SH-SY5Y (cell line): ENCODE measurements at regions not wholly inside any gene's neighbourhood (a gene's known extent, or its start where the extent isn't known, plus 50 kb on each side); places are given as distances from the start of the nearest gene placed in this dataset.
A peak's percentile ranks its signal among the peaks of the same experiment; 100 is the strongest.

Source experiments
- GATA2 ChIP-seq: IDR thresholded peaks from 2 replicates; pipeline ENCODE4 v1.6.1; 2011; ENCODE audit warnings: mild to moderate bottlenecking, low read depth, low read length
- GATA3 ChIP-seq: IDR thresholded peaks from 2 replicates; pipeline ENCODE4 v1.6.1; 2011; ENCODE audit warnings: low read depth, mild to moderate bottlenecking, low read length, moderate library complexity

DNA sequence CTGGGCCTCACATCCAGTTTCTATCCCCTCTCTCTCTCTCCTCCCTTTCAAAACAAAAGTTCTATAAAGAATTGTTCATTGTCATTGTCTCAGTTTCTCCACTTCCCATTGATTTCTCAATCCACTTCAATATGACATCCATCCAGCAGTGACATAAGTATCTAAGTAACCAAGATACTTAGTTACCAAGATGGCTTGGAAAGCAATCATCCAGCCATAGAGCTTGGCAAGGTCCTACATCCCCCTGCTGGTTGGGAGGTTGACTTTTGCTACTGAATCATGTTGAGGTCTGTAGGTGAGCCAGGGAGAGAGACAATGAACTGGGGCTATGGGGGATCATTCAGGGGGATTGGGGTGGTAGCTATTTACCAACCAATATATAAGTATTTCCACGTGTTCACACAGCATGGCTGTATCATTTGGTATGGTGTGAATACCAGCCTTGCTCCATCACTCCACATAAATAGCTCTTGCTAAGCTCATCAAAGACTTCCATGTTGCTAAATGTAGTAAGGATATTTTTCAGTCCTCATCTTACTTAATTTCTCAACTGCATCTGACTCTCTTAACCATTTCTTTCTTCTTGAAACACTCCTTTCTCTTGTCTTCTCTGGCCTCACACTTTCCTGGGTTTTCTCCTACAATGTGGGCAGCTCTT, 58.8 kb upstream of the NTRK3 start:
- TF ChIP-seq GATA3 (no peak), GATA2 (no peak)

DNA sequence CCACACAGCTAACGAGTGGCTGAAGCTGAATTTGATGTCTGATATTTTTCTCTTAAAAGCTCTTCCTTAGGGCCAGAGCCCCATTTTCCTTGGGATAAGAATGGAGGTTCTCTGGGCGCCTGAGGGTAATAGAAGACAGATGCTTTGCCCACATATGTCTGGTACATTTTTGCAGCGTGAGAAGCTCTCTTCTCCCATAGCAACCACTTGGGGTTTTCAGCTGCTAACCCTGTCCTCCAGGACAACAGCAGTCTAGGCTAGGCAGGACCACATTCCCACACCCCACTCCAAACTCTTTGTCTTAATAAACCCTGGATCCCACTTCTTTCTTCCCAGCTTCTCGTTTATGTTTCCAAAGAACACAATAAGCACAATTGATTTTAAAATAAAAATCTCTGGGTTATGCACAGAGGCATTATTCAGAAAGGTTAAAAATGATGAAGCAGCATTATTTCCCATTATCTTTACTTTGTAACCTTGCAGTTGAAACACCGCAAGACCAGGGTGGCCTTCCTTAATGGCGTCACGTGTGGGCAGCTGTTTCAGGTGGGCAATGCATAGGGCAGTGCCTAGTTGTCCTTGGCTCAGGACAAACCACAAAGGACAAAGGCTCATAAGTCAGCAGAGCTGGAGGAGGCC, 56.5 kb upstream of the NTRK3 start:
- TF ChIP-seq GATA3 (no peak), GATA2 (no peak)

DNA sequence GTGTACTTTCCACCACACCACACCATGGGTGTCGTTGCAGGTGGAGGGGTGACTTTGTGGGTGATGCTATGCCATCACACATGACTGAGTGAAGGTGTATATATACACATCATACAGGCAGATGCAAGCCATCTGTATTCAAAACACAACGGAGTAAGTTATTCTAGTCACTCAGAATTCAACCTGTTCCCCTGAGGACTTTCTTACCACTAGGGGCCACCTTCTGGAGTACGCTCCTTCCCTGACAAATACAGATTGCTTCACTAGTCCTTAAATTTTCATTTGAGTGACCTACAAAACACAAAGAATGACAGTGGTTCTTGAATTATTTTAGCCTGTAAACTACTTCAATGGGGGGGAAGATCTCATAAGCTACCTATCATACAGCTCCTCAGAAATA, 52.8 kb upstream of the NTRK3 start:
- TF ChIP-seq GATA3 (no peak), GATA2 (no peak)

DNA sequence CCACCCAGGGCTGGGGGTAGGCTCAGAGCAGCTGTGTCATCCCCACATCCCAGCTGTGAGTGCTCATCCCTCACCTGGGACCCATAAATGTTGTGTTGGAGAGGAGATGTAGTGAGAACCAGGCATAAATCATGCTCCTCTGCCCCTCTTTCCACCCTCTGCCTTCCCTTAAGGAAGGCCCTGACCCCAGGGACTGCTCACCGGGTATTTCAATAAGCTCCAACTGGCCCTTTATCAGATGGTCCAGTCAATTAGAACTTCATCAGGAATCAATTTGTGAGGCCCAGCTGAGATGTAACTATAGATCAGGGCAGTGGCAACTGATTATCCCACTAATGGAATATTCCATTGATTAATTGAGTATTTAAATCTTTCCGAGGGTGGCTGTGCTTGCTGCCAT, 50.8 kb upstream of the NTRK3 start:
- no peak for TF ChIP-seq GATA3
- TF ChIP-seq GATA2, result peak; percentile 35
